Spleen (tissue), 7 donors: ENCODE measurements at regions not wholly inside any gene's neighbourhood (a gene's known extent, or its start where the extent isn't known, plus 50 kb on each side); places are given as distances from the start of the nearest gene placed in this dataset.

Experiments used
- POLR2AphosphoS5 ChIP-seq, 3 donors: sonication (generic); formaldehyde crosslinking; IDR thresholded peaks; one replicate each; pipeline ENCODE4 v1.5.1; 2017; ENCODE audit warnings: antibody characterized with exemption in 3 of 3
- TF ChIP-seq, protein P1 (sequence below), 11 experiments: fragments of 200-600 bp in 7 of 11; fragments of 450-650 bp in 4 of 11; sonication (generic) in 4 of 11; IDR thresholded peaks in 8 of 11; conservative IDR thresholded peaks in 3 of 11; 1 replicate in 7 of 11; 2 replicates in 4 of 11; pipeline versions ENCODE4 v1.4.0 to v1.8.0; 2016 to 2021; ENCODE audit warnings: antibody characterized with exemption in 11 of 11, inconsistent platforms in 4 of 11, mild to moderate bottlenecking in 1 of 11
- donor health status: DM: no; HTN: no; CAD: no; lungs with moderate emphysema.
- donor health status: DM: no; HTN: no; CAD: no.
- donor health status: DM: no; HTN: no; CAD: no.

GRCh38 chr17:71668807-71669206, 452.0 kb upstream of the SOX9 start:
- TF ChIP-seq, protein P1, sequence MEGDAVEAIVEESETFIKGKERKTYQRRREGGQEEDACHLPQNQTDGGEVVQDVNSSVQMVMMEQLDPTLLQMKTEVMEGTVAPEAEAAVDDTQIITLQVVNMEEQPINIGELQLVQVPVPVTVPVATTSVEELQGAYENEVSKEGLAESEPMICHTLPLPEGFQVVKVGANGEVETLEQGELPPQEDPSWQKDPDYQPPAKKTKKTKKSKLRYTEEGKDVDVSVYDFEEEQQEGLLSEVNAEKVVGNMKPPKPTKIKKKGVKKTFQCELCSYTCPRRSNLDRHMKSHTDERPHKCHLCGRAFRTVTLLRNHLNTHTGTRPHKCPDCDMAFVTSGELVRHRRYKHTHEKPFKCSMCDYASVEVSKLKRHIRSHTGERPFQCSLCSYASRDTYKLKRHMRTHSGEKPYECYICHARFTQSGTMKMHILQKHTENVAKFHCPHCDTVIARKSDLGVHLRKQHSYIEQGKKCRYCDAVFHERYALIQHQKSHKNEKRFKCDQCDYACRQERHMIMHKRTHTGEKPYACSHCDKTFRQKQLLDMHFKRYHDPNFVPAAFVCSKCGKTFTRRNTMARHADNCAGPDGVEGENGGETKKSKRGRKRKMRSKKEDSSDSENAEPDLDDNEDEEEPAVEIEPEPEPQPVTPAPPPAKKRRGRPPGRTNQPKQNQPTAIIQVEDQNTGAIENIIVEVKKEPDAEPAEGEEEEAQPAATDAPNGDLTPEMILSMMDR (IDR thresholded peaks at IDR 0.05 in 8 of 11, conservative IDR thresholded peaks at IDR 0.05 in 3 of 11) = no peak
- TF ChIP-seq POLR2AphosphoS5 (IDR thresholded peaks at IDR 0.05) = no peak
